Activated T-cell treated with anti-CD3 and anti-CD28 coated beads for 4 hours (primary cell): ENCODE measurements at regions not wholly inside any gene's neighbourhood (a gene's known extent, or its start where the extent isn't known, plus 50 kb on each side); places are given as distances from the start of the nearest gene placed in this dataset.
"Not testable (repeated sequence)": the region's sequence is repeated elsewhere in the genome, so short reads cannot be mapped to it uniquely, and the experiment has no call there.

Experiments used
- DNase-seq: peaks from one replicate; pipeline ENCODE4 v3.0.0-alpha.2; 2020

DNA sequence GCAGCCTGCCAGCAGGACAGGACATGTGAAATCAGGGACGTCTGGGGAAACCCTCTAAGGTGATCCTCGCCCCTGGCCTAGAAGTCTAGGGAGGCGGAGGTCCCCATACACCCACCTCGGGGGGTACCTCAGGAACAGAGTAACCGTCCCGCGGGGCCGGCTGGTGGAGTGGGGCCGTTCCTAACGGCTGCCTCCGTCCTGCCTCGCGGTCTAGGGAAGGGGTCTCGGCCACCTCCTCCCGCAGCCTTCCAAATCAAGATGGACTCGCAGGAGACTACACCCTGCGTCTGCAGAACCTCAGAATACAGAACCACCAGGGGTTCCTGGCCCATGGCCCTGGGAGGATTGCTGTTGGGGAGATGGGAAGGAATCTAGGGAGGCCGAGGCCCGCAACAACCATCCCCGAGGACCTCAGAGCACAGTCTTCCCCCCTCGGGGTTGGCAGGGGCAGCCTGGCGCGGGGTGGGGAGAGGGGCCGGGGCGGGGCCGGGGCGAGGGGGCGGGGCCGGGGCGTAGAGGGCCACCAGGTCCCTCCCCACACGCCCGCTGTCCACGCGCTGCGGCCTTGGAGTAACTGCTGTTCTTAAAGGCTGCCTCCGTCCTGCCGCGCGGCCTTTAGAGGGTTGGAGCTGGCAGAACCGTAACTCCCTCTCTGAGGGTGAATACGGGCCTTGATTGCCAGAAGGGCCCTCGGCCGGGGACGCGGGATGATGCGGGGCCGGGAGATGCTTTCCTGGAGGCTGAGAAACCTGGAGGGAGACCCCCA lies 89.0 kb upstream of the MLN start:
- DNase-seq = no peak

GRCh38 chr6:33888664-33889200 lies 84.9 kb upstream of the MLN start:
- no peak for DNase-seq

DNA sequence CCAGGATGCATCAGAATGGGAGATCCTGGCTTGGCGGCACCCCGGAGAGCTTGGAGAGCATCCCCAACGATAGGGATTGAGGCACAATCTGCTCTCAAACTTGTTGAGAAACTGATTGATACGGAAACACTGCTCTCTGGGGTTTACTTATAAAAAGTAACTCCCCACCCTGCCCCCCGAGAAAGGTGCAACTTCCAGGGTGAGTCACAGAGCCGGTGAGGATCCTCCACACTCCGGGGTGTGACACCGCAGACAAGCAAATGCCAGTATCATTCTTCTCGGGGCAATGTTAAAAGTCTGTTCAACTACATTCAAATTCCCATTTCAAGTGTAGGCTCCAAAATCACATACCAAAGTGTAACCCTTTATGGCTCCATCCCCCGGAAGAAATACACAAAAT lies 84.4 kb upstream of the MLN start:
- no peak for DNase-seq

GRCh38 chr6:33886673-33887144 lies 82.9 kb upstream of the MLN start:
- DNase-seq = no peak

GRCh38 chr6:33885132-33886057 lies 81.6 kb upstream of the MLN start:
- DNase-seq = no peak

- DNase-seq = not testable (repeated sequence)
Measured at GRCh38 chr6:33883621-33884020, 79.8 kb upstream of the MLN start.

GRCh38 chr6:33882154-33882553 lies 78.4 kb upstream of the MLN start:
- no peak for DNase-seq

DNA sequence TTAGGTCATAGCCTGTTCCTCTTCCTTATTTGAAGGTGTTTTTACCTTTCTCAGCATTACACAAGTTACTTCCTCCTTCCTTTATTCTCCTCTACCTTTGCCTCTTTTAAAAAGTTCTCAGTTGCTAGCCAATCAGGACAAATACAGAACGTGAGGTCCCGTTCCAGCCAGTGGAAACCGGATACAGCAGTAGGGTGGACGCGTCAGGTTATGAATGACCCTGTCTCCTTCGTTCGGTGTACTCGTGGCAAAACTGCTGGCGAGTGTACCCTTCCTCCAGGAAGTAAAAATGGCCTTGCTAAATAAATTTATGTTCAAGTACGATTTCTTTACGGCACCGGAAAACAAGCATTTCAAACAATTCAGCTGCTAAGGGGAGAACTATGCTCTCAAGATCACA lies 77.0 kb upstream of the MLN start:
- DNase-seq = no peak

GRCh38 chr6:33880104-33880678 lies 76.4 kb upstream of the MLN start:
- DNase-seq = no peak

GRCh38 chr6:33878562-33878961 lies 74.8 kb upstream of the MLN start:
- no peak for DNase-seq

DNA sequence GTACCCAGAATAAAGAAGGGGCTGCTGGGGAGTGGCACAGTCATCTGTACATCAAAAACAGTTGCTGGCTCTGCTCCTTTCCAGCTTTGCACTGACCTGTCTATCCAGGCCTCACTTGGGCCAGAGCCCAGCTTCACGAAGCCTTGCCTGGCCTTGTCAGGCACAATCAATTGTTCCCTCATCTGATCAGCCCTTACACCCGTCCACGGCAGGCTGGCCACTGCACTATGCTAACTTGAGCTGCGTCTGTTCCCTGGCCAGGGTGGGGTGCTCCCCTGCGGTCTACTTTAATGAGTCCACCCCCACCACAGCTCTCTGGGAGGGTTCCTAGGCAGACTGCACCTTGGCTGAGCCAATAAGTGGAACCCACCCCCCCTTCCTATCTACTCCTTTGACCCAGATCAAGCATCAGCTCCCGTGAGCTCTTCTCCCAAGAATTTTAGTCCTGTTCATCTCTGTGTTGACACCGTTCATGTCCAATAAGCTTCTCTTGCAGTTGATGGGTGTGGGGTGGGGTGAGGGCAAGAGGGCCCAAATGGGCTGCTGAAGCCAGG lies 74.3 kb upstream of the MLN start:
- no peak for DNase-seq

DNA sequence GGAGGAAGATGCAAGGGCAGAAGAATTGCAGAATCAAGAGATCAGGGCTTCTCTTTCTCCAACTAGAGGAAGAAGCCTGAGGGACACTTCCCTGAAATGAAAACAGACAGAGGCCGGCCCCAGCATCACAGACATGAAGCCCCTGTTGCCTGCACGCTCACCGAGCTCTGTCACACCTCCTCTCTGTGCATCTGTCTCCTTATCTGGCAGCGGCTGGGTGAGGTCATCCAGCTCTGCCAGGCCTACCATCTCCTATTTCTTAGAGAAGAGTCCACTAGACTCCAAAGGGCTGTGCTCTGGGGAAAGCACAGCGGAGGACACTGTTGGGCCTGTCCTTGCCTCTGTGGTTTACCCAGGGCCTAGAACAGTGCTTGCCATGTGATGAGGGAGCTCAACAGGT lies 71.9 kb upstream of the MLN start:
- no peak for DNase-seq

DNA sequence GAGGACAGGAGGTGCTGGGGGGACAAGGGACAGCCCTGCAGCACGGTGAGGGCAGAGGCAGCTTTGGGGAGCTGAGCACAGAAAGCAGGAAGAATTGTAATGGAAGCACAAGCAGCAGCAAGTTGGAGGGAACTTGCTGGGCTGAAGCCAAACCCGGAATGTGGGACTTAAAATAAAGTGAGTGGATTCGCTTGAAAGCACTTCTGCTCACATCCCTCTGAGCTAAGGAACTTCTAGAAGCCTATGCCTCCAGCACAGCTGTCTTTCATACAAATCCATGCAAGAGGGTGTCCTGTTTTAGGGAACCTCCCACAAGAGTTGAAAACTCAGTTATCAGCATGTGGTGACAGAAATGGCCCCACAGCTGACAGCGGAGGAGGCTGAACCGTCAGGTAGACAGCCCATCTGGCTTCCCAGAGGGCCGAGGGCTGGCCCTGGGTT lies 71.4 kb upstream of the MLN start:
- DNase-seq = no peak

GRCh38 chr6:33874136-33874760 lies 70.4 kb upstream of the MLN start:
- DNase-seq = no peak

DNA sequence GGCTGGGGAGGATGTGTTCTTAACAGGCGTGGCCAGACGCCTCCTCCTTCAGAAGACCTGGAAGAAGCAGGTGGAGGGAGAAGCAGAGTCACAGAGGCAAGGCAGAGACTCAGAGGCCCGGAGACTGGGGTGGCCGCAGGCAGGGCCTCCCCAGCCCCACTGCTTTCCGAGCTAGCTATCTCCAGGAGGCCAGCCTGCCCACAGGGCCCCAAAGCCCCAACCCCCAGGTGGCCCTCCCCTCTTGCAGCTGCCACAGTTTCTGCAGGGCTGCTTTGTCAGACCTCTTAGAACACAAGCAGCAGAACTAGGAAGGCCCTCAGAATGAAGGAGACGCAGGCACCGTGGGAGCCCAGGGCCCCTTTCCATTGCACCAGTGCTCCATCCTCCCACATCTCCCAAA lies 69.0 kb upstream of the MLN start:
- no peak for DNase-seq

DNA sequence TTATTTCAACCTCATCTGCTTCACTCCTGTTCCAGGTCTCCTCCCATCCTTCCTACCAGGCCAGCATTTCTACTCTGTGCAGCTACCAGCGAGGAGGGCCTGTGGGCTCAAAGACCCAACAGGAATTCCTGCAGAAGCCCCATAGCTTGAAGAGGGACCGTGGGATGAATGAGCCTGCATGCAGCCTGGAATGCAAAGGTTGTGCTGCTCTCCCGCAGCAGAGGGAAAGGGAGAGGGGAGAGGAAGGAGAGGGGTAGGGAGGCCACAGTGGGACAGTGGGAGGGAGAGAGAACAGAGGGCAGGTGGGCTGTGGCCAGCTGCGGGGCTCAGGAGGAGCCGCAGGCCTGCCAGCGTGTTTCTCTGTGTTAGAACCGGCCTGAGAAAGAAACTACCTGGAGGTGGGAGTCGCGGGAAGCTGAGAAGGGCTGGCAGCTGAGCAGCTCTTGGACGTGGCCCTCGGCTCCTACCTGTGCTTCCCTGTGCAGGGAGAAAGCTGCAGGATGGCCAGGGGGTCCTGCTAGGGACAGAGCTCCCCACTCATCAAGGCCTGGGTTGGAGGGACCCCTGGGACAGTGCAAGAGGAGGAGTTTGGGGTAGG lies 66.1 kb upstream of the MLN start:
- no peak for DNase-seq

DNA sequence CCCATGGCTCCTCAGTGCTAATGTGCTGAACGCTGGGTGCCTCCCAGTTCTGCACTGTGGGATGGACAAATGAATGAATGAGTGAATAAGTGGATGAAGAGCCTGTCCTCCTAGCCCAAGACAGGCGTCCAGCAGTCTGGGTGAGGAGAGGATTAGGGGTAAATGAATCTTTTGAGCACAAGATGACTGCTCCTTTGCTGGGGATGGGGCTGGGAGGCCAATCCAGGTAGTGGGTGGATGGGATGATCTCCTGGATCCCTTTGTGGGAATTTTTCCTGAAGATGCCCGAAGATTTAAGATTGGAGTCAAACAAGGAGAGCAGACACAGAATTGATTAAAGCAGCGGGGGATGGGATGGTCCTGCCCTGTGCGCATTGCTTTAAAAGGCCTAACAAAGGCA lies 65.3 kb upstream of the MLN start:
- DNase-seq = no peak

DNA sequence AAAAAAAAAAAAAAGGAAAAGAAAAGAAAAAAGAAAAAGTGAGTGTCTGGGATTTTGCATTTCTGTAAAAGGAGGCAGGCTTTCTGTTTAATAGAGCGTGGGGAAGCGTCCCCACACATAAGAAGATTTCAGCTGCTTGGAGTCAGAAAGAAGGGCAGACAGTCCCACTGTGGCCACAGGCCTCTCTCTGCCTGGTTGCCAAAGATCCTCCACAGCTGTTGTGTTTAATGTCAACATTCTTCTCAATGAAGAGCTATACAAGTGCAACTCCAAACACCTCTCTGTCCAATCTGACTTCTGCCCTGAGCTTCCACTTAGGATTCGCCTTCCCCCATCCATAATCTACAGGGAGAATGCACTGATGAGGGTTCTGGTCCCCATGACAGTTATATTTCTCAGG lies 64.3 kb upstream of the MLN start:
- no peak for DNase-seq

DNA sequence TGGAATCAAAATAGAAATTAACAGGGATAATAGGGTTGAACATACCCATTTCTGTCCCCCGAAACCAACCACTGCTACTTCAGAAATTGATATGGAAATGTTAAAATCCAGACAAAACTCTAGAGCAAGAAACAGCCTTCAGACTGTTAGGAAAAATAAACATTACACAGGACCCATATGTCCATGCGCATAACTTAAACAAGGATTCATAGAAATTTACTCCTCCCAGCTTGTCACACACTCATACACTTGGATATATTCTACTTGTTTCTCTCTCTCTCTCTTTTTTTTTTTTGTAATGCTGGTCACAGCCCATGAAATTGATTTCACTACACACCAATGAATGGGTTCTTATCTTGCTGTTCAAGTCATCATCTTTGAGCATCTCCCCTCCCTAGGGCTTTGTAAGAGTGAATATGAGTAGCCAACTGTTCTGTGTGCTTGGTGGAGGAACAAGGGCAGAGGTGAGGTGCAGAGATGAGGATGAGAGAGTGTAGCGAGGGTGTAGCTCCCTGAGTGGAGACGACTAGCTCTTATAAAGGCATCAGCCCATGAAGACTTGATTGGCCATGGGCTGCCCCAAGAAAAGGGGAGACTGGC lies 61.8 kb upstream of the MLN start:
- DNase-seq = no peak

- DNase-seq = peak; percentile 10
Measured at GRCh38 chr6:33863723-33864440, 60.1 kb upstream of the MLN start.

DNA sequence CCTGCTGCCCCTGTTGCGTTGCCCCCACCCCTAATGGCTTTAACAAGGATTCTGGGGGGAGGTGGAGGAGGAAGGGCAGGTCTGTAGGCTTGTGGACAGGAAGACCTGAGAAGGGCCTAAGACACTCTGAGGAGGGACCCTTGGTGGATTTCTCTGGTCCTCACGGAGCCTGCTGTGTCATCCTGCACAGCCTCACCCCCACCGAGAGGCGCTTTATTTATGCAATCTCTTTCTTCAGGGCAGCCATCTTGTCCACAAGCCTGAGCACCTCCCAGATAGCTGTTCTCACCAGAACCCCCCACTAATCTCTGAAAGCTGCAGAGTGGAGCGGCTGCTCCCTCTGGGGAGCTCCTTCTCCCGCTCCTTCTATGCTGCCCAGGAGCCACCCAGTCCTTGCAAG lies 59.3 kb upstream of the MLN start:
- DNase-seq = no peak
